DOHH2 (cell line): ENCODE measurements at regions not wholly inside any gene's neighbourhood (a gene's known extent, or its start where the extent isn't known, plus 50 kb on each side); places are given as distances from the start of the nearest gene placed in this dataset.

Experiments used
- CTCF ChIP-seq: fragments of 200-600 bp; sonication (generic); IDR thresholded peaks from one replicate; pipeline ENCODE4 v1.5.1; 2014; ENCODE audit warnings: antibody characterized with exemption, mild to moderate bottlenecking, low read depth, low read length; ENCODE audit not compliant: poor library complexity, severe bottlenecking
- EZH2phosphoT487 ChIP-seq: fragments of 200-600 bp; sonication (generic); IDR thresholded peaks from 2 replicates; pipeline ENCODE4 v1.6.1; 2017; ENCODE audit warnings: borderline replicate concordance, mild to moderate bottlenecking, antibody characterized with exemption, low read length, moderate library complexity, mixed read lengths

DNA sequence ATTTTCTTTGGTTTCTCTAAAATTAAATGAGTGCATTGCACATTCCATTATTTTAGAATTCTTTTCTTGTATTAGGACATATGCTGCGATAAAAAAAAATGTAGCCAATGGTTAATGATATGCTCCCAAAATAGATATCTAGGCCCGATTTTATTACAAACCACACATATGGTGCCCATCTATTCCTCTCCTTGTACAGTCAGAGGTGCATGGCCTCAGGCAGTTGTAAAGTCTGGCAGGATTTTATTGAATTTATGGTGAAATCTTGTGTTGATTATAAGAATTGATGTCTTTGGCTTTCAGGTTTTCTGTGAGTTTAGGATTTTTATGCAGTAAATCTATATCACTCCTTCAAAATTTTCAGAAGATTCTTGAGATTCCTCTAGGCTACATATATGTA, 192.2 kb downstream of the RFPL4B start:
- TF ChIP-seq CTCF (no peak), EZH2phosphoT487 (no peak)
